DOHH2 (cell line): ENCODE measurements at regions not wholly inside any gene's neighbourhood (a gene's known extent, or its start where the extent isn't known, plus 50 kb on each side); places are given as distances from the start of the nearest gene placed in this dataset.

ENCODE experiments used
- H3F3A ChIP-seq: fragments of 200-600 bp; sonication (generic), shearing (Covaris generic); 2 replicates; pipeline ENCODE4 v1.6.0; 2016; ENCODE audit warnings: antibody characterized with exemption, mild to moderate bottlenecking; ENCODE audit not compliant: control insufficient read depth, insufficient read depth
- H3K27ac ChIP-seq: fragments of 200-600 bp; sonication (generic); 2 replicates; pipeline ENCODE4 v1.5.1; 2014; ENCODE audit warnings: low read depth, mild to moderate bottlenecking, low read length, moderate library complexity
- H3K27me3 ChIP-seq: fragments of 200-600 bp; sonication (generic); 2 replicates; pipeline ENCODE4 v1.6.1; 2014; ENCODE audit warnings: mild to moderate bottlenecking, low read length, mixed read lengths; ENCODE audit not compliant: control insufficient read depth
- H3K36me3 ChIP-seq: fragments of 200-600 bp; sonication (generic); 2 replicates; pipeline ENCODE4 v1.6.1; 2014; ENCODE audit warnings: mild to moderate bottlenecking, low read length, moderate library complexity, mixed read lengths; ENCODE audit not compliant: control insufficient read depth
- H3K4me1 ChIP-seq: fragments of 200-600 bp; sonication (generic); 2 replicates; pipeline ENCODE4 v1.6.1; 2014; ENCODE audit warnings: mild to moderate bottlenecking, low read length, mixed read lengths; ENCODE audit not compliant: control insufficient read depth
- H3K4me2 ChIP-seq: fragments of 200-600 bp; sonication (generic); 2 replicates; pipeline ENCODE4 v1.6.0; 2014; ENCODE audit warnings: mild to moderate bottlenecking, low read length, moderate library complexity
- H3K4me3 ChIP-seq: fragments of 200-600 bp; sonication (generic); 2 replicates; pipeline ENCODE4 v1.5.1; 2014; ENCODE audit warnings: mild to moderate bottlenecking, low read length, mixed read lengths
- H3K79me2 ChIP-seq: fragments of 200-600 bp; sonication (generic); 2 replicates; pipeline ENCODE4 v1.6.1; 2014; ENCODE audit warnings: mild to moderate bottlenecking, low read length, mixed read lengths; ENCODE audit not compliant: control insufficient read depth
- H3K9me2 ChIP-seq: fragments of 200-600 bp; sonication (generic); replicated peaks from 2 replicates; pipeline ENCODE4 v1.6.1; 2014; ENCODE audit warnings: mild to moderate bottlenecking, low read length, mixed read lengths; ENCODE audit not compliant: control insufficient read depth
- H3K9me3 ChIP-seq: fragments of 200-600 bp; sonication (generic); 2 replicates; pipeline ENCODE4 v1.6.1; 2014; ENCODE audit warnings: antibody characterized with exemption, low read length, mixed read lengths; ENCODE audit not compliant: control insufficient read depth, insufficient read depth
- H4K20me1 ChIP-seq: fragments of 200-600 bp; sonication (generic); 2 replicates; pipeline ENCODE4 v1.6.0; 2014; ENCODE audit warnings: low read depth, mild to moderate bottlenecking, antibody characterized with exemption, low read length, moderate library complexity; ENCODE audit not compliant: control insufficient read depth, insufficient read depth
- EZH2phosphoT487 ChIP-seq: fragments of 200-600 bp; sonication (generic); IDR thresholded peaks from 2 replicates; pipeline ENCODE4 v1.6.1; 2017; ENCODE audit warnings: borderline replicate concordance, mild to moderate bottlenecking, antibody characterized with exemption, low read length, moderate library complexity, mixed read lengths
- TF ChIP-seq, protein P1 (sequence below): fragments of 200-600 bp; sonication (generic); IDR thresholded peaks from one replicate; pipeline ENCODE4 v1.5.1; 2014; ENCODE audit warnings: antibody characterized with exemption, mild to moderate bottlenecking, low read depth, low read length; ENCODE audit not compliant: poor library complexity, severe bottlenecking

DNA sequence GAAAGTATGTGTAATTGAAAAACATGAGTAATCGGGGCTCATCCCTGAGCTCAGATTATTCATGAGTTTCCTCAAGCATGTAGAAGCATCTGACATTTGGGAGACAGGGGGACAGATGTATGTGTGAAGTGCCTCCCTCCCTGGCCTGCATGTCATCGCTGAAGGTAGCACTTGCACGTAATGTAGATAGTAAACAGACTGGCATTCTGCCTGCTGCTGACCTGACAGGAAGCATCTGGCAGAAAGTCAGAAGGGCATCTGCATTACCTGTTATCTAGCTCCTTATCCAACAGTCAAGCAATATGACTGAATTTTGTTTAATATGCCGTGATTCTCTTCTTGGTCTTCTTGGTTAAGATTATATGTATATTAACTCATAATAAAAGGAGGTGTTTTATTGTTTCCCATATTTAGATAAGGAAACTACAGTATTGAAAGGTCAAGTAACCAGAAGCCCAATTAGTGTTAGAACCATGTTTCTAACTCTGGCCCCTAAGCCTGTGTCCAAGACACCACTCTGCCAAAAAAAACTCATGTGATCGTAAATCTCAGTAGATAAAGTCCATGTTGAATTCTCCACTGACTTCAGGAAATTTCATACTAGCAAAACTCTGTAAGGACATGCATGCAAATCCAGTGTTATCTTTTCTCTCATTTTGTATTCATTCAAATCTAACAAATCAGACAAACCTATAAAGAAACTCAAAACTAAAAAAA lies 918.1 kb upstream of the MBL2 start:
- no peaks in the 10 kb centered on the region for H3K36me3 ChIP-seq
- no peaks in the 10 kb centered on the region for H3F3A ChIP-seq
- H3K27ac ChIP-seq, result no peak overlapping the region
- no peaks in the 10 kb centered on the region for H3K27me3 ChIP-seq
- H3K4me3 ChIP-seq, result no peak overlapping the region
- no peaks in the 10 kb centered on the region for H3K79me2 ChIP-seq
- H3K9me3 ChIP-seq, result no peaks in the 10 kb centered on the region
- no peak overlapping the region for H3K4me2 ChIP-seq
- H4K20me1 ChIP-seq, result no peaks in the 10 kb centered on the region
- no peaks in the 10 kb centered on the region for H3K9me2 ChIP-seq
- no peaks in the 10 kb centered on the region for H3K4me1 ChIP-seq
- TF ChIP-seq EZH2phosphoT487, result no peak
- TF ChIP-seq, protein P1, sequence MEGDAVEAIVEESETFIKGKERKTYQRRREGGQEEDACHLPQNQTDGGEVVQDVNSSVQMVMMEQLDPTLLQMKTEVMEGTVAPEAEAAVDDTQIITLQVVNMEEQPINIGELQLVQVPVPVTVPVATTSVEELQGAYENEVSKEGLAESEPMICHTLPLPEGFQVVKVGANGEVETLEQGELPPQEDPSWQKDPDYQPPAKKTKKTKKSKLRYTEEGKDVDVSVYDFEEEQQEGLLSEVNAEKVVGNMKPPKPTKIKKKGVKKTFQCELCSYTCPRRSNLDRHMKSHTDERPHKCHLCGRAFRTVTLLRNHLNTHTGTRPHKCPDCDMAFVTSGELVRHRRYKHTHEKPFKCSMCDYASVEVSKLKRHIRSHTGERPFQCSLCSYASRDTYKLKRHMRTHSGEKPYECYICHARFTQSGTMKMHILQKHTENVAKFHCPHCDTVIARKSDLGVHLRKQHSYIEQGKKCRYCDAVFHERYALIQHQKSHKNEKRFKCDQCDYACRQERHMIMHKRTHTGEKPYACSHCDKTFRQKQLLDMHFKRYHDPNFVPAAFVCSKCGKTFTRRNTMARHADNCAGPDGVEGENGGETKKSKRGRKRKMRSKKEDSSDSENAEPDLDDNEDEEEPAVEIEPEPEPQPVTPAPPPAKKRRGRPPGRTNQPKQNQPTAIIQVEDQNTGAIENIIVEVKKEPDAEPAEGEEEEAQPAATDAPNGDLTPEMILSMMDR, result no peak

DNA sequence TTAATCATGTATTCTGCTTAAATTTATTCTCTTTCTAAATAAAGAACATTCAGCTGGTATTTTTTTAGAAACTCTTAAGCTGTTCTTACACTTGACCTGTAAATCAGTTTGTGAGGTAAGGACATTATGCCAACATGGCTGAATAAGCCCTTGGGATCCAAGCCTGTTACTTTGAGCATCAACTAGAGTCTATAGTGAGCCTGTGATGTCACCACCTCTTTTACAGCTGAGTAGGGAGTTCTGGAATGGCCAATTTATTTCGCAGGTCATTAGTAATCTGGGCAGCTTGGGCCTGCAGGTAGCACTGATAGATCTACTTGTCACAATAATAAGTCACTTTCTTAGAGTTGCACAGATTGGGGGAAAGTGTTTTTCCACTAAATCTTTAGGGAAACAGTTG lies 915.2 kb upstream of the MBL2 start:
- H3K4me3 ChIP-seq, result no peak overlapping the region
- H3K27ac ChIP-seq, result no peak overlapping the region
- TF ChIP-seq, protein P1, result no peak
- TF ChIP-seq EZH2phosphoT487, result no peak
- no peaks in the 10 kb centered on the region for H3F3A ChIP-seq
- no peaks in the 10 kb centered on the region for H3K9me3 ChIP-seq
- no peaks in the 10 kb centered on the region for H3K27me3 ChIP-seq
- H3K79me2 ChIP-seq, result no peaks in the 10 kb centered on the region
- no peaks in the 10 kb centered on the region for H3K36me3 ChIP-seq
- no peak overlapping the region for H3K4me2 ChIP-seq
- no peaks in the 10 kb centered on the region for H4K20me1 ChIP-seq
- no peaks in the 10 kb centered on the region for H3K4me1 ChIP-seq
- H3K9me2 ChIP-seq, result no peaks in the 10 kb centered on the region

DNA sequence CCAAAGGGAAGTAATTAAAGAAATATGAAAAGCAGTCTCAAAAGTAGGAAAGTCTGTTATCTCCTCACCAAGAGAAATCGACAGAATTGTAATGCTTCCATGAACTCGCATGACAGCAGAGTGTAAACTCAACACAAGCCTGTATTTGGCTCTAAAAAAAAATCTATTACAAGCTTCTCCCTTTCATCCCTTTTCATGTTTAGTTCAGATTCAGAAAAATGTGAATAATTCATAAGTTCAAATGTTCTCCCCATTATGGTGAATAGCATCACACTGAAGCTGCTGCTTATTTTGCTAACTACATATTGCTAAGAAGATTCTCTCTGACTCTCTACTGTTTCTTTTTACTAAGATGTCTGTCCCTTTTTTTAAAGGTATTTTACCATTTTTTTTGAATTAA lies 910.3 kb upstream of the MBL2 start:
- Histone ChIP-seq H3K4me2 (no peak overlapping the region), H3K27ac (no peak overlapping the region), H3K4me3 (no peak overlapping the region), H3K79me2 (no peaks in the 10 kb centered on the region), H3K36me3 (no peaks in the 10 kb centered on the region), H3K4me1 (no peaks in the 10 kb centered on the region), H3F3A (no peaks in the 10 kb centered on the region), H4K20me1 (no peaks in the 10 kb centered on the region), H3K27me3 (no peaks in the 10 kb centered on the region), H3K9me2 (no peaks in the 10 kb centered on the region), H3K9me3 (no peaks in the 10 kb centered on the region)
- TF ChIP-seq, protein P1, result no peak
- TF ChIP-seq EZH2phosphoT487, result no peak

DNA sequence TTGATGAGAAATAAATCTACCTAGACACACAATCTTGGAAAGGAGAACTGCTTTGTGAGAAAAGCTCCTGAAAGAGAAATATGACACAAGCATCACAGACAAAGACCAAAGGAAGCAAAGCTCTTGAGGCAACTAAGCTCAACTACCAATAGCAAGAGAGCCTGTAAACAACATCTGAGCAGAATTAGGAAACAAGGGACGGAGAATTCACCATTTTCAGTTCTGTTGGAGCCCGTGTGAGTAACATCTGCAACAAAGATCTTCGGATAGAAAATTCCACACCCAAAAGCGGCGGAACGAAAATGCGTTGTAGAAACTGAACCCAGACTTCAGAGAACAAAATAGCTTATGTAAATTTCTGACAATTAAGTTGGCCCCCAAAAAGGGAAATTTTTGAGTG lies 909.9 kb upstream of the MBL2 start:
- Histone ChIP-seq H4K20me1 (no peaks in the 10 kb centered on the region), H3K4me3 (no peak overlapping the region), H3F3A (no peaks in the 10 kb centered on the region), H3K27me3 (no peaks in the 10 kb centered on the region), H3K36me3 (no peaks in the 10 kb centered on the region), H3K27ac (no peak overlapping the region), H3K4me1 (no peaks in the 10 kb centered on the region), H3K79me2 (no peaks in the 10 kb centered on the region), H3K9me2 (no peaks in the 10 kb centered on the region), H3K9me3 (no peaks in the 10 kb centered on the region), H3K4me2 (no peak overlapping the region)
- no peak for TF ChIP-seq EZH2phosphoT487
- TF ChIP-seq, protein P1, result no peak
